ENCODE measurements at regions not wholly inside any gene's neighbourhood (a gene's known extent, or its start where the extent isn't known, plus 50 kb on each side); places are given as distances from the start of the nearest gene placed in this dataset.

DNA sequence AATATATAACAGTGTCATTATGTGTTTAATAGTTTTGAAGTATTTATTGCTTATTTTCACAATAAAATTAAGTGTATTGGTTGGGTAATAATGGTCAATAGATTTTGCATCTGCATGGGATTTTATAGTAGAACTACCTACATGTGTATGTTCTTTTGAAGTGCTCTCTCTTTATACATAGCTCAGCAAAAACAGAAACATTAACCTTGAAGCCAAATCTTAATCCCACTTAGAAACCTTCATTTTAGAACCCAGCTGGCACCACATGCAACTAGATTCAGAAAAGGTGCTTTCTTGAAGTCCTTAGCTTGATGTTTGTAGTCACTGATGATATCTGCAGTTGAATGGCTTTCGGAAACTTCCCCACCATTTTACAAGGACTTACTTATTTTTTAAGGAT is 146.9 kb upstream of the IL12A start:
- Histone ChIP-seq H3K36me3 (ENCODE audit: insufficient read depth) (no peaks in the 10 kb centered on the region), H3K4me3 (IDR thresholded peaks at IDR 0.05; ENCODE audit: insufficient read depth, low read depth, low read length) (no peak overlapping the region), H3K27ac (no peak overlapping the region), H2AFZ (ENCODE audit: low read depth) (no peak overlapping the region), H4K20me1 (ENCODE audit: insufficient read depth) (no peaks in the 10 kb centered on the region), H3K27me3 (ENCODE audit: insufficient read depth, low read depth) (no peaks in the 10 kb centered on the region), H3K79me2 (ENCODE audit: insufficient read depth, low read depth) (no peaks in the 10 kb centered on the region), H3K4me2 (no peak overlapping the region), H3K4me1 (ENCODE audit: low read depth, poor library complexity, severe bottlenecking) (no peaks in the 10 kb centered on the region), H3K9ac (no peak overlapping the region)
- no peak for TF ChIP-seq CTCF (conservative IDR thresholded peaks at IDR 0.05; ENCODE audit: low read depth, low read length)

GRCh38 chr3:159843840-159844730 is 144.6 kb upstream of the IL12A start:
- no peak overlapping the region for H3K27ac ChIP-seq
- no peaks in the 10 kb centered on the region for H3K79me2 ChIP-seq (ENCODE audit: insufficient read depth, low read depth)
- H4K20me1 ChIP-seq (ENCODE audit: insufficient read depth), result no peaks in the 10 kb centered on the region
- no peak overlapping the region for H3K9ac ChIP-seq
- H3K4me3 ChIP-seq (IDR thresholded peaks at IDR 0.05; ENCODE audit: insufficient read depth, low read depth, low read length), result no peak overlapping the region
- no peak overlapping the region for H2AFZ ChIP-seq (ENCODE audit: low read depth)
- no peak for TF ChIP-seq CTCF (conservative IDR thresholded peaks at IDR 0.05; ENCODE audit: low read depth, low read length)
- H3K4me1 ChIP-seq (ENCODE audit: low read depth, poor library complexity, severe bottlenecking), result no peaks in the 10 kb centered on the region
- H3K36me3 ChIP-seq (ENCODE audit: insufficient read depth), result no peaks in the 10 kb centered on the region
- no peak overlapping the region for H3K4me2 ChIP-seq
- H3K27me3 ChIP-seq (ENCODE audit: insufficient read depth, low read depth), result no peaks in the 10 kb centered on the region

GRCh38 chr3:159844801-159845261 is 143.8 kb upstream of the IL12A start:
- H2AFZ ChIP-seq (ENCODE audit: low read depth), result no peak overlapping the region
- H4K20me1 ChIP-seq (ENCODE audit: insufficient read depth), result no peaks in the 10 kb centered on the region
- H3K4me3 ChIP-seq (IDR thresholded peaks at IDR 0.05; ENCODE audit: insufficient read depth, low read depth, low read length), result no peak overlapping the region
- no peaks in the 10 kb centered on the region for H3K36me3 ChIP-seq (ENCODE audit: insufficient read depth)
- TF ChIP-seq CTCF (conservative IDR thresholded peaks at IDR 0.05; ENCODE audit: low read depth, low read length), result no peak
- H3K27me3 ChIP-seq (ENCODE audit: insufficient read depth, low read depth), result no peaks in the 10 kb centered on the region
- H3K9ac ChIP-seq, result no peak overlapping the region
- H3K4me2 ChIP-seq, result no peak overlapping the region
- H3K79me2 ChIP-seq (ENCODE audit: insufficient read depth, low read depth), result no peaks in the 10 kb centered on the region
- H3K4me1 ChIP-seq (ENCODE audit: low read depth, poor library complexity, severe bottlenecking), result no peaks in the 10 kb centered on the region
- no peak overlapping the region for H3K27ac ChIP-seq

- Histone ChIP-seq H2AFZ (ENCODE audit: low read depth) (no peak overlapping the region), H4K20me1 (ENCODE audit: insufficient read depth) (no peaks in the 10 kb centered on the region), H3K27ac (no peak overlapping the region), H3K4me3 (IDR thresholded peaks at IDR 0.05; ENCODE audit: insufficient read depth, low read depth, low read length) (no peak overlapping the region), H3K9ac (no peak overlapping the region), H3K27me3 (ENCODE audit: insufficient read depth, low read depth) (no peaks in the 10 kb centered on the region), H3K4me2 (no peak overlapping the region), H3K79me2 (ENCODE audit: insufficient read depth, low read depth) (no peaks in the 10 kb centered on the region), H3K36me3 (ENCODE audit: insufficient read depth) (no peaks in the 10 kb centered on the region), H3K4me1 (ENCODE audit: low read depth, poor library complexity, severe bottlenecking) (no peaks in the 10 kb centered on the region)
- TF ChIP-seq CTCF (conservative IDR thresholded peaks at IDR 0.05; ENCODE audit: low read depth, low read length), result no peak
These were observed 142.9 kb upstream of the IL12A start for GRCh38 chr3:159845737-159846136.

All from KMS-11 (cell line).